Hippocampal formation (tissue), 2 donors: ENCODE measurements at regions not wholly inside any gene's neighbourhood (a gene's known extent, or its start where the extent isn't known, plus 50 kb on each side); places are given as distances from the start of the nearest gene placed in this dataset.

Source experiments
- DNase-seq, 2 donors: peaks; one replicate each; lab custom pipeline; 2025; lab: John Stamatoyannopoulos, UW

DNA sequence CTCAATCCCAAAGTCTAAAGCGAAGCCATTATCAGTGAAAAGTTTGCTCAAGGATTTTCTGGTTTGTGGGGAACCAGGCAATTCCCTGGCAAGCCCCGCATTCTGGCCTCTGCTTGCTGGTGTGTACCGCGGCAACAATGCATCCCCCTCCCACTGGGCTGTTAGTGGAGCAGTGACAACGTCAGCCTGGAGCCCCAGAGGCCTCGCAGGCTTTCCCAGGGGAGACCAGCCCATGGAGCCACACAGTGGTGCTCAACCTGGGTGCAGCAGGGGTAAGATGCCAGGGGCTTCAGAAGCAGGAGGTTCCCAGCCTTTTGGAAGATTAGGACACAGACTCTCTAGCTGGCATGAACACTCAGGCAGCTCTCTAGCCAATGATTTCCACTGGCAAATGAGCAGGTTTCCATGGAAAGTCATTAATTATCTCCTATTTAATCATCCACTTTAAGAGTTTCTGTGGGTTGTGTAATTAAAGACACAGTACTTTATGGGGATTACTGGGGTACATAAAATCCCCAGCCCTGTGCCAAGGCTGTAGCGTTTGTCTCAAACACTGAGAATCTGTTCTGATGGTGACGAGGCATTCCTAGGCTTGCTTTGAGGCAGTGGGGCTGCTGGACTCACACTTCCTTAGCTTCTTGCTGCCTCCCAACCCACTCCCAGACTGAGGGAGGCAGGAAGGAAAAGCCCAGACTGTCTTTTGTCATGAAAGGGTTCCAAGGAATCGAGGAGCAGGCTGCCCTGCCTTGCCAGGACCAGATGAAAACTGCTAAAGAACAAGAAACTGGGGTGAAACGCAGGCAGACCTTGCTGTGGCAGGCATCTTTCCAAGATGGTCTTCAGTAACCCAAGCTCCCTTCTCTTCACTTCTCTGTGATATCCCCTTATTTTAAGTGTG is 411.9 kb upstream of the SHH start:
- DNase-seq = no peak

DNA sequence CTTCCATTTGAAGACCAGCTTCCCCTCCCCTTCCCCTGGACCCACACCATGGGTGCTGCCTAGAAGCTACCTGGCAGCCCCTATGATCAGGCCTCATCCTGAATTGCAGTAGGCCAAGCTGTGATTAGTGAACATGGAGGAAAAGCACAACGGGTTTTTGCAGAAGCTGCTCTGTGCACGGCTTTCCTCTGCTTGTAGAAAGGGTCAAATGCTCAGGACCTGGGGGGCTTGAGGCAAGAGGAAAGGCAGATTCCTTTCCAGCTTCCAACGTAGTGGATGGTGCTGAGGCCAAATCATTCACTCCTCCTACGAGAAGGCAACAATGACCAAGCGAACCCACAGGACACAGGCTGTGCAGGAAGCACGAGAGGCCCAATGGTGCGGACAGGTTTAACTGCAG is 410.3 kb upstream of the SHH start:
- no peak for DNase-seq

DNA sequence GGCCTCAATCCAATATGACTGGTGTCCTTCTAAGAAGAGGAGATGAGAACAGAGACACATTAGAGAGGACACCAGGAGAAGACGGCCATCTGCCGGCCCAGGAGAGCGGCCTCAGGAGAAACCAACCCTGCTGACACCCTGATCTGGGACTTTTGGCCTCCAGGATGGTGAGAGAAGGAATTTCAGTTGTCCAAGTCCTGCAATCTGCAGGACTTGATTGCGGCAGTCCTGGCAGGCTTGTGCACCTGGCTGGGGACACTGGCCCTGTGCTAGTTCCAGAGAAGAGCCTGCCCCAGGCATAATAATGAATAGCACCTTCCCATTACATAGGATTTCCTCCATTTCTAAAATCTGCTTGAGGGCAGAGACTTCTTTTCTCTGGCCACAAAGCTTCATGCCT is 409.9 kb upstream of the SHH start:
- no peak for DNase-seq

DNA sequence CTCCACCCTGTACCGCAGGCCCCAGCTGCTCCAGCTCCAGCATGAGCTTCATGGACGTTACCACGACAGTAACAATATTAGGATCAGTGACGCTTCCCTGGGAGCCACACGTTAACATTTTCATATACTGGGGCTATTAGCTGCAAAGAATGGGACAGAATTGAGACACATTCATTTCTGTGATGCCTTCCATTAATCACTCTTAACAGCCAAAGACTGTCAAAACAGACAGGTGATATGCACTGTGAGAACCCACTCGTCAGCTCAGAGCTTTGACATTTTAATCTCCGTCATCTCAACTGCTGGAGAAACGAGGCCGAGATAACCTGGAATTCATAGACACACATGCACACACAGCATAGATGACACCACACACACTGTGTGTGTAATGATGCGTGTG is 408.4 kb upstream of the SHH start:
- no peak for DNase-seq

DNA sequence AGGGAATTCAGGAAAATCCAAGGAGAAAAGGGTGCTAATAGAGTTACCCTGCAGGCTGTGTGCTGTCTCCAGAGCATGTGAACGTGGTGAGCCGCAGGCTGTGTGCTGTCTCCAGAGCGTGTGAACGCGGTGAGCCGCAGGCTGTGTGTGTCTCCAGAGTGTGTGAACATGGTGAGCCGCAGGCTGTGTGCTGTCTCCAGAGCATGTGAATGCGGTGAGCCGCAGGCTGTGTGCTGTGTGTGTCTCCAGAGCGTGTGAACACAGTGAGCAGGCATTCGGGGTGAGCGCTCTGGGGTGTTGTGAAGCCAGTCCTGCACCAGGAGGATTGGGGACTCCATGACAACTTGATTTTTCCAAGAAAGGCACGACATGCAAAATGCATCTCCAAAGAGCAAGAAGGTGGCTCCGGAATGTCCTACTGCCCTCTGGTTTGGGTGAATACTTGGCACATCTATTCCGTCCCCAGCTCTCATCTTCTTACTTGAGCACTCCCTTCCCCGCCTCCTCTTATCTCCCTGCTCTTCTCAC is 407.9 kb upstream of the SHH start:
- no peak for DNase-seq

DNA sequence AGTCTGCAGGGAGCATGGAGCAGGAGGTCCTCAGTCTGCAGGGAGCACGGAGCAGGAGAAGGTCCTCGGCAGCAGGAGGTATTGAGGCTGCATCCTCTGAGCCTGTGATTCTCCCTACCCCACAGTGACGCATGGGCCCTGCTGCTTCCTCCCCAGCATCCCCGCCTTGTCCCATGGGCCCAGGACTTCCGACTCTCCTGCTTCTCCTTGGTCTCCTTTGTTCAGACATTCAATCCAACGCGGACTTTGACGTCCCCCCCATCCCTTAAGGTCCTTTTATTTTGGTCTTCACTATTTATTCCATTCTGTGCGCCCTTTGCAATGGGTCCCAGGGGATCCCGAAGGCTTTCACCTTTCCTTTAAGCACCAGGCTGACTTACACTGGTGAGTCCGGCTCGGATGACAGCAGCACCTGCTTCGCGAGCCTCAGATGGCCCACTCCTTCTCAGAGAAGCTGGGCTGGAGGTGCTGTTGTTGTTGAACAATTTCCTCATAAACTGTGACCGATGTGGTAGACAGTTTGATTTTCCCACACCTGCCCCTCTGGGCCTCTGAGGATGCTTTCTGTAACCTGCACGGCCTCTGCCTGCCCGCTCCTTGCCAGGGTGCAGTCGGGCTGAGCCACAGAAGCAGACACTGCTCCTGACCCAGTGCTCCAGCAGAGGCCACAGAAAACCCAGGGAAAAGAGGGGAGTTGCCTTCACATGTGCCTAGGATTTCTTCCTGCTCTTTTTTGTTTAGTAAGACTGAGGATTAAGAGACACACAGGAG is 407.2 kb upstream of the SHH start:
- no peak for DNase-seq

DNA sequence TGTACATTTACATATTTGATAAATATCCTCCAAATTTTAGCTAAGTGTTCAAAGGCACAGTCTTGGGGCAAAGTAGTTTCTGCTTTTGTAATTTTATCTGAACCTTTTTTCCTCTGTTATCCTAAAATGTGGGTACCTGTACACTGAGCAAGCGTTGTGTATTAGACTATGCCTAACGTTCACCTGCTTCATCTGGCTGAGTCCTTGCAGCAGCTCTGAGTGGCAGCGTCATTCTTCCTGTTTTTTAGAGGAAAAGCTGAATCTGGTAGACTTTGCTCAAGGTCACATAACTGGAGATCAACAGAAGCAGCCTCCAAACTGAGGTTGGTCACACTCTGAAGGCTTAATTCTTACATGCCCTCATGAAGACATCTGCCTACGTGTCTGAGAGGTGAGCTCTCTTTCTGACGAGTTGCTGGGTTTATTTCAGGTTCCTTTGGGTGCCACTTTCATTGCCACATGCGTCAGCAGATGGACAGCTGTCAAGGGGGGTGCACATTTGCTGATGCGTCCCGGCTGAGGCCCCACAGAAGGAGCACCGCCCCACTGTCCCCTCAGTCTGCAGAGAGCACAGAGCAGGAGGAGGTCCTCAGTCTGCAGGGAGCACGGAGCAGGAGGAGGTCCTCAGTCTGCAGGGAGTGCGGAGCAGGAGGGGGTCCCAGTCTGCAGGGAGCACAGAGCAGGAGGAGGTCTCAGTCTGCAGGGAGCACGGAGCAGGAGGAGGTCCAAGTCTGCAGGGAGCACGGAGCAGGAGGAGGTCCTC is 406.5 kb upstream of the SHH start:
- no peak for DNase-seq

DNA sequence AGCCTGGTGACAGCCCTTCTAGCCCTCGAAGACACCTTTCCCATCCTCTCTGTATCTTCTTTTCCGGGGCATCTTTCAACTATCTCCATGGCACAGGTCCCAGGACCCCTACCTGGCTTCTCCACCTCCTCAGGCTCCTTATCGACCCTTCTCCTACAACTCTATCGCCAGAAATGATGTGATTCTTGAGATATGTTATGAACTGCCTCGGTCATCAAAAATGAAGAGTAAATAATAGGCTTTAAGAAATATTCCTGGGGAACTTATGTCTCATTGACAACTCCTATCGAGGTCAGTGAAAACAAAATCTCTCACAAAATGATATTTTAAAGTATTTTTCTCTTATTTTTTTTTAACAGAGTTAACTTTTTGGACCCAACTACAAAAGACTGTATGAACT is 405.5 kb upstream of the SHH start:
- no peak for DNase-seq

DNA sequence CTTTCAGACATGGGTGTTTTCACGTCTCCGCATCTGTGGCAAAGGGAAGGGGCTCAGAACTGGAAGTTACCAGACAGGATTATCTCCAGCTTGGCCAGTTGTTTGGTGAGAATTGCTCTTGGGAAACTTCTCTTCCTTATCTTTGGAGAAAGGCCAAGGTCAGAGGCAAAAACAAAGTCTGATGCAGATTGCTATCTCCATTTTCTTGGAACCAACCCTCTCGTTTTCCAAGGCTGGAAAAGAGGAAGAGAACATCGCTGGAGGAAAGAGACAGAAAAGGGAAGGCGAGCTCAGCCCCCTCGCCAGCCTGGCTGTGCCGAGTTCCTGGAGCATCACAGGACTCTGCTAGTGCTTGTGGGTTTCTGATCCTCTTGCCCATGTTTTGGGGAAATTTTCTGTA is 396.8 kb upstream of the SHH start:
- no peak for DNase-seq

DNA sequence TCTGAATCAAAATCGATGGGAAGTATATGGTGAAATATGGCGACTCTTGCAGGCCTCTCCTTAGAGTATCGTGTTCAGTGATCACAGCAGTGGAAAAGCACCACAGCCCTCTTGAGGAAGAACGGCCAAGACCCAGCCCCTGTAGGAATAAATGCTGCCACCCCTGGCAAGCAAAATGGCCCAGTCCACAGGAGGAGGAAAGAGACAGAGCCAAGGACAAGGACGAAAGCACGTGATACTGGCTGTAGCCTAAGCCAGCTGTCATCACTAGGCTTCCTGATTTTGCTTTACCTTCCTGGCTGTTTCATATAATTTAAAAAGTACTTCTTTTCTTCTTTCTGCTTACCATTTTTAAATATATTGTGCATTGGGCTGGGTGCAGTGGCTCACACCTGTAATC is 395.0 kb upstream of the SHH start:
- DNase-seq = no peak

DNA sequence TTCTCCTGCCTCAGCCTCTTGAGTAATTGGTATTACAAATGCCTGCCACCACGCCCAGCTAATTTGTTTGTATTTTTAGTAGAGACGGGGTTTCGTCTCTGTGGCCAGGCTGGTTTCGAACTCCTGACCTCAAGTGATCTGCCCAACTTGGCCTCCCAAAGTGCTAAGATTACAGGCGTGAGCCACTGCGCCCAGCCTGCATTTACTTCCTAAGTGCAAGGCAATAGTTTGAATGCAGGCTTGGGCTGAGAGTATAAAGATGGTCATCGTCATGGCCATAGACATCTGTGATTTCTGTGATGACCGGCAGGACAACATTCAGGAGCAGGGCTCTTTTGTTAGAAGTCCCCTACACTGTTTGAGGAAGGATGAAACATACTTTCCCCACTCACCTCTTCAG is 393.9 kb upstream of the SHH start:
- no peak for DNase-seq

DNA sequence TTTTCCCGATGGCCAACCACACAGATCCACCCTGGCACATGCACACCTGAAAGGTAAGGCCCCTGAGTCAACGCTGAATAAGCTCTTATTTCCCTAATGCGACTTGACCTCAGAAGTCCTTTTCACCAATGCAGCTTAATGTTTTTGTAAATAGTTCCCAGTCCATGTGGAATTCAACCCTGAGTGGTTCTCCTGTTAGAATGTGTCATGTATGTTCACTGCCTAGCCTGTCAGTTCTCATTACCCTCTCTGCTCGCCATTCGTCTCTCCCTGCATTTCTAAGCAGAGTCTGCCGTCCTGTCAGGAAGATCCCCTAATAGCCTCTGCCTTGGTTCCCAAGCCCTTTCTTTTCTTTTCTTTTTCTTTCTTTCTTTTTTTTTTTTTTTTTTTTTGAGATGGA is 392.6 kb upstream of the SHH start:
- no peak for DNase-seq

DNA sequence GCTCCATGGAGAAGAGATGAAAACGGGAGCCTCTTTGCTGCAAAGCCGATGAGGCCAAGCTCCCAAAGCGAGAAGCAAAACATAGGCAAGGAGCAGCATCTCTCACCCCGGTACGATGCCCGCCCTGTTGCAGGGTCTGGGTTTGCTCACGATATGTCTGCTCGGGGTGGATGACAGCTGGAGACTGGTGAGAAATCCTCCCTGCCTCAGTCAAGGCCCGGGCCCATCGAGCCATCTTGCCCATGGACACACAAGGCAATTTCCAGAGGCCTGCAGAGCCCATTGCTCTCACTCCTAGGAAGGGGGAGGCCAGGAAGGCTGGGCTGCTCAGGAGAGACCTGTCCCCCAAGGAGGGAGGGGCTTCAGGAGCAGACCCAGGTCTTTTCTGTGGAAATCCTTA is 391.7 kb upstream of the SHH start:
- DNase-seq = no peak

DNA sequence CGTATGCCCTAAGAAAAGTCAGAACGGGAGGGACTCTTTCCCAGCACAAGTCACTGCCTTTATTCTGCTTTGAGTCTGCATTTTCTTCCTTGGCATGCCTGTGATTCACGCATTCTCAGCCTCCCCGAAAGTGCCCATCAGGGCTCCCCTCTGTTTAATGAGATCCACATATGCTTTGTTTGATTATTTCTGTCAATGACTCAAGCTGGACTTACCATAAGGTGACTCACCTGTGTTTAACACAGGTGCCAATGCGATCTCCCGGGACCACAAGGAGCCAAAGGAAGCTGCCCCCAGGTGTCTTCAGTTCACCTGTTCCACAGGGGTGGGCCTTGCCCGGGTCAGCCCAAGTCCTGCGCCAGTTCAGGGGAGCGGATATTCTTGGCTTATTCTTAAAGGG is 386.0 kb upstream of the SHH start:
- DNase-seq = no peak

DNA sequence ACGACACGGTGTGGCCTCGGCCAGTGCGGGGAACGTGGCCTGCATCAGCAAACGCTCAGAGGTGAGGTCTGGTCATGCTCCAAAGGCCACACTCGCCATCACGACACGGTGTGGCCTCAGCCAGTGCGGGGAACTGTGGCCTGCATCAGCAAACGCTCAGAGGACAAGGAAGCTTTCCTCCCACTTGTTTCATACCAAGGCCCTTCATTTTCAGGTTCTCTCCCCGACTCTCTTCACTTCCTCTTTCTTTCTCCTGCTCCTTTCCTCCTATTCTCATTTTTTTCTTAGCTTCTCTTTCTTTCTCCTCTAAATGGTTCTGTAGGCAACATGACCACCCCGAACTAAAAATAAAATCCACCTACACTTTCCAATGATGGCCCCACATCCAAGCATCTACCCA is 384.4 kb upstream of the SHH start:
- no peak for DNase-seq

DNA sequence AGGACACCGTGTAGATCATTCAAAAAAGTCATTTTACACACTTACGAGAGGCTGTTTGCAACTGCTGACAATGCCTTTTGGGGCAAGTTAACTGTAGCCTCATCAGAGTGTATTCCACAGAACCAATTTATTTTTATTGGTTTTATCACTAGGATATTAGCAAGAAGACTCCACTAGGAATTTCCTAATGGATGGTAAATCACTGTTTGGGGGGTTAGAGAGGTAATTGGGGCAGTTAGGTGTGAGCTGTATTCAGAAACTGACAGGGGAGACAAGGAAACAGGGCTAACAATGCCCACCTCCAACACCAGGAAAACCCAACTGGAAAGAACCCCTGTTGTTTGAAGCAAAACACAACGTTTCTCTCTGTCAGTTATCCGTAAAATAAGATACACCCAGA is 383.0 kb upstream of the SHH start:
- DNase-seq = no peak

DNA sequence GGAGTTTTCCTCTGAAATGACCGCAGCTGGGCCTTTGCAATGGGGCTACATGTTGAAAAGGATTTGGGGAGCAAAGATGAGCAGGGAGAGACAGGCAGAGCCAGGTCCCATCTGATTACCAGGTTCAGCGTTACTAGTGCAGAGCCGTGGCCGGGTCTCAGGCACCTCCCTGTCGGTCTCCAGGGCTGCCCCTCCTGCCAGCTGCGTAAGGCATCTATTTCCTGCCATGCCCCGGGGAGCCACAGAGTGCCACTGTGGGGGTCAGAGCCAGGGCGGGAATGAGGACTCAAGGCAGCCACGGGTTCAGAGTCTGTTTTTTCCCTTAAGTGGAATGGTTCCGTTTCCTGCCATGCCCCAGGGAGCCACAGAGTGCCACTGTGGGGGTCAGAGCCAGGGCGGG is 382.6 kb upstream of the SHH start:
- DNase-seq = no peak

DNA sequence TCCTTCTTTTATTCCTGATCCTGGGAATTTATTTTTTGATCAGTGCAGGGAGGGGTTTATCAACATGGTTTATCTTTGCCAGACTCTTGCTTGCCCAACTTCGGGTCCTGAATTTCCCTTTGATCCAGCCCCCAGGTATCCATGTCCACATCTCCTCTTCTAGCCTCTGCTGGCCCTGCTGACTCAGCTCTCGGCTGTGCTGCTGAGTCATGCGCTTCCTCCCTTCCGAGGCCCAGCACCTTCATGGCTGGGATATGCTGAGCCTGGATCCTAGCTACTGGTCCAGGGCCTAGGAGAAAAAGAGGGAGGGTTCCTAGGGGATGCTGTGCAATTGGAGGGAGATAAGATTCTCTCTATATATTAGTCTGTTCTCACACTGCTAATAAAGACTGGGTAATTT is 380.7 kb upstream of the SHH start:
- no peak for DNase-seq

DNA sequence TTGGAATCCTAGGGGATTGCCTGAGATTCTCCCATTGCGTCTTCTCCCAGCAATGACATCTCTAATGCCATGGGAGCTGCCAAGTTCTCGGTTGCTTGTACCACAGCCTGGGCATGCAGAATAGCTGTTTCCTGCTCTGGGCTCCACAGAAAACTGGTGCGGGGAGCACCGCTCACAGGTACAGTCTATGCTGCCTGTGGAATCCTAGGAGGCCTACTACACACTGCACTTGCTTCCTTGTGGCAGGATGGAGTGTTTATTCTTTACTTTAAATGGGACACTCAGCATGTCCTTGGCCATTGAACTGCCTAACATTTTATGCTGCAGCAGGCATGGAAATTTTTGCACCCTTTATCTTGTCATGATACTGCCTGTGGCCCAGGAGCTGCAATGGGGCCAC is 378.8 kb upstream of the SHH start:
- DNase-seq = no peak

DNA sequence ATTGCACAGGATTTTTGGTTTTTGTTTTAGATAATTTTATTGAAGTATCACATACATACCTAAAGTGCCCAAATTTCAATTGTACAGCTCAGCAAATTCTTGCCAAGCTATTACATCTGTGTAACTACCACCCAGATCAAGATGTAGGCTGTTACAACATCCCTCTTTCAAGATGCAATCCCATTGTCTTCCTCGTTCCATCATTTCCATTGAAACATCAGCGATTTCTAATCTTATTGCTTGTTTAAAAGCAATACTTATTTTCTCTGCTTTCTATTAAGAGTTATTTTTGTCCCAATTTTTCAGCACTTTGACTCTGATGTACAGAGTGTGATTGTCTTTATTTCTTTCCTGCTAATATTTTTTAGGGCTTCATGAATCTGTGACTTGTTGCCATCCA is 372.8 kb upstream of the SHH start:
- no peak for DNase-seq

DNA sequence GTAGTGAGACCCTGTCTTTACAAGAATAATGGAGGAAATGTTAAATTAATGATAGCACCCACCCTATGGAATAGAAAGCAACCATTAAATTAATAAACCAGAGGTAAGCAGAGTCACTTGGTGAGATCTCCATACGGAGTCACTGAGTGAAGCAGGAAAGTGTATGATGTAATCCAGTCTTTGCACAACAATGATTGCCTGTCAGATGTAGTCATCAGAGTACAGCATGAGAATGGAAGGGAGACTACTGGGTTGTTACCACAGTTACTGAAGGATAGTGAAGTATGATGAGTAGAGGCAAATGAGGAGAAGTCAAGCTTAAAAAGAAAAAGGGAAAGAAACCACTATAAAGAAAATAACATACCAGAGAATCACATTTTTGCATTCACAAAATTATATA is 371.9 kb upstream of the SHH start:
- no peak for DNase-seq

DNA sequence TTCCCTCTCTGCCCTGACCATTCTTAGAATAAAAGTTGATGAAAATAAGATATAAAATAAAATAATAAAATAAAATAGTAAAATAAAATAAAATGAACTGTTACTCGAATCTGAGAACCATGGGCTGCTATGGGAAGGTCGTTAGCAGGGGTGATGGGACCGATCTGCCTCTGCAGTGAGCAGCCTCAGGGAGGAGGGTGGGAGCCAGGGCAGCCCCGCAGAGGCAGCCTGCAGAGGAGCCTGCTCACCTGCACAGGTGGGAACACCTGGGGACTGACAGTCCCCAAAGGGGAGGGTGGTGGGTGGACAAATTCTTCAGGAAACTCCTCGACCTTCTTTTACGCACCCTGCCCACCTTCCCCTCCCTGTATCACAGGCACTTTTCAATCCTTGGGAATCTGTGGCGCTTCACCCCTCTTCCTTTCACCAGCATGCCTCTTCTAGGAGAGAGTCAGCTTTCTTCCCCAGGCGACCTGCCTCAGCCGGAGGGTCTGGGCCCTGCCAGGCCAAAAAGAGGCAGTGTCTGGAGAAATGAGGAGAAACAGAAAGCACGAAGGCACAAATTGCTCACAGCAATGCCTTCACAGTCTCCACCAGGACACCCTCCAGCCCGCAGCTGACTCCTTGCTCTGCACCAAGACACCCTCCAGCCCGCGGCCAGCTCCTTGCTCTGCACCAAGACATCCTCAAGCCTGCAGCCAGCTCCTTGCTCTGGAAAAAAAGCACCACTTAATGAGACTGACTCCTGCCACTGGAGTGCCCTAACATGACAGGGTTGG is 368.4 kb upstream of the SHH start:
- DNase-seq = no peak
